A549 (cell line): ENCODE measurements at regions not wholly inside any gene's neighbourhood (a gene's known extent, or its start where the extent isn't known, plus 50 kb on each side); places are given as distances from the start of the nearest gene placed in this dataset.

Experiments
- ATAC-seq, 2 experiments: fragments of 200-7000 bp in 1 of 2; fragments of >200 bp in 1 of 2; cut with Nextera tagmentation in 1 of 2; cut with Tn5 transposase in 1 of 2; 3 replicates each; pipeline versions ENCODE4 v1.8.0 to v1.9.1; 2018 to 2020; ENCODE audit warnings: mild to moderate bottlenecking in 1 of 2, moderate library complexity in 1 of 2
- CTCF ChIA-PET: fragments of 300-600 bp; sonication (Branson Sonifier 250); formaldehyde crosslinking; extraction: SDS; loops from one replicate; lab custom pipeline; 2021; ENCODE audit warnings: antibody characterized with exemption, inconsistent platforms; lab: Yijun Ruan, JAX
- POLR2A ChIA-PET: fragments of 350-600 bp; formaldehyde crosslinking; extraction: SDS; loops from one replicate; lab custom pipeline; 2021; ENCODE audit warnings: antibody characterized with exemption, inconsistent platforms; lab: Yijun Ruan, JAX
- DNase-seq, 2 experiments: peaks; one replicate each; pipeline versions ENCODE4 v3.0.0 to v3.0.0-alpha.2; 2011 to 2016; ENCODE audit warnings: low read depth in 1 of 2, low spot score in 1 of 2
- FAIRE-seq: peaks from 2 replicates; lab custom pipeline; 2011; peaks lifted over from hg19 to GRCh38; lab: Jason Lieb, UNC
- H3K27ac ChIP-seq, 2 experiments: fragments of >200 bp; sonication (Bioruptor Twin); formaldehyde crosslinking; 3 replicates each; pipeline ENCODE4 v1.5.1; 2016 to 2017
- H3K4me1 ChIP-seq: fragments of >200 bp; sonication (Bioruptor Twin); formaldehyde crosslinking; 3 replicates; pipeline ENCODE4 v1.6.1; 2016
- H3K4me2 ChIP-seq: fragments of >200 bp; sonication (Bioruptor Twin); formaldehyde crosslinking; 3 replicates; pipeline ENCODE4 v1.6.1; 2016
- H3K4me3 ChIP-seq: fragments of >200 bp; sonication (Bioruptor Twin); formaldehyde crosslinking; 3 replicates; pipeline ENCODE4 v1.5.1; 2016
- H3K9me3 ChIP-seq: fragments of >200 bp; sonication (Bioruptor Twin); formaldehyde crosslinking; 3 replicates; pipeline ENCODE4 v1.6.1; 2016
- ATOH8 ChIP-seq: fragments of 250-450 bp; sonication (Bioruptor Pico); IDR thresholded peaks from 2 replicates; pipeline ENCODE4 v1.5.0; 2020; ENCODE audit warnings: low read depth, mild to moderate bottlenecking, moderate library complexity
- BCL3 ChIP-seq: fragments of >200 bp; sonication (Bioruptor Twin); formaldehyde crosslinking; IDR thresholded peaks from 3 replicates; pipeline ENCODE4 v1.6.1; 2016
- CEBPB ChIP-seq, 2 experiments: fragments of >200 bp in 1 of 2; sonication (Bioruptor Twin) in 1 of 2; formaldehyde crosslinking in 1 of 2; IDR thresholded peaks; 2 replicates each; pipeline ENCODE4 v1.6.1; 2012 to 2016
- E2F6 ChIP-seq: IDR thresholded peaks from 2 replicates; pipeline ENCODE4 v1.6.1; 2012; ENCODE audit warnings: low read depth, borderline replicate concordance
- EHMT2 ChIP-seq: fragments of 200-600 bp; sonication (generic); IDR thresholded peaks from 2 replicates; pipeline ENCODE4 v1.6.1; 2016; ENCODE audit warnings: antibody characterized with exemption, low read depth, mild to moderate bottlenecking, moderate library complexity
- ELK1 ChIP-seq: fragments of 150-350 bp; IDR thresholded peaks from 2 replicates; pipeline ENCODE4 v1.6.1; 2014; ENCODE audit warnings: low read depth, mild to moderate bottlenecking, low read length
- ESRRA ChIP-seq: fragments of 150-350 bp; IDR thresholded peaks from 2 replicates; pipeline ENCODE4 v1.6.1; 2014; ENCODE audit warnings: mild to moderate bottlenecking, low read length, borderline replicate concordance
- FOXS1 ChIP-seq: fragments of 250-450 bp; sonication (Bioruptor Pico); IDR thresholded peaks from 2 replicates; pipeline ENCODE4 v1.5.0; 2020; ENCODE audit warnings: mild to moderate bottlenecking, moderate library complexity
- HES2 ChIP-seq: fragments of >200 bp; sonication (Bioruptor Twin); formaldehyde crosslinking; IDR thresholded peaks from 2 replicates; pipeline ENCODE4 v1.6.1; 2016
- HOXB5 ChIP-seq: fragments of 250-450 bp; sonication (Bioruptor Pico); IDR thresholded peaks from 2 replicates; pipeline ENCODE4 v1.5.0; 2020; ENCODE audit warnings: mild to moderate bottlenecking, moderate library complexity
- MAFK ChIP-seq: fragments of 450-650 bp; IDR thresholded peaks from 2 replicates; pipeline ENCODE4 v1.6.1; 2014; ENCODE audit not compliant: partially characterized antibody
- MYC ChIP-seq: IDR thresholded peaks from 2 replicates; pipeline ENCODE4 v1.6.1; 2012; ENCODE audit warnings: mild to moderate bottlenecking, inconsistent platforms, low read length, improper control_type of control experiment, borderline replicate concordance
- PHF8 ChIP-seq: fragments of 200-600 bp; sonication (generic); IDR thresholded peaks from 2 replicates; pipeline ENCODE4 v1.6.1; 2016; ENCODE audit warnings: low read depth, mild to moderate bottlenecking, antibody characterized with exemption, moderate library complexity, borderline replicate concordance
- REST ChIP-seq: fragments of 200-600 bp; sonication (generic); IDR thresholded peaks from 2 replicates; pipeline ENCODE4 v1.6.1; 2016; ENCODE audit warnings: antibody characterized with exemption, mild to moderate bottlenecking, moderate library complexity
- TFCP2L1 ChIP-seq: fragments of 250-450 bp; sonication (Bioruptor Pico); IDR thresholded peaks from 2 replicates; pipeline ENCODE4 v1.5.0; 2021; ENCODE audit warnings: mild to moderate bottlenecking
- ZC3H11A ChIP-seq: fragments of 450-650 bp; IDR thresholded peaks from 2 replicates; pipeline ENCODE4 v1.6.1; 2014; ENCODE audit warnings: antibody characterized with exemption, mild to moderate bottlenecking
- WGBS: methylation state at CpG from one replicate; pipeline ENCODE4 v1.1.6; 2017; ENCODE audit errors: missing lambda C conversion rate; 5-methylcytosine and 5-hydroxymethylcytosine counted together

- POLR2A ChIA-PET = no interaction called here
- CTCF ChIA-PET = no interaction called here
- no peaks in the 10 kb centered on the region for H3K9me3 ChIP-seq
- H3K4me2 ChIP-seq = no peak overlapping the region
- DNase-seq = no peak
- FAIRE-seq = no peak
- H3K4me3 ChIP-seq = no peak overlapping the region
- TF ChIP-seq E2F6 (no peak), BCL3 (no peak), EHMT2 (no peak), HOXB5 (CRISPR knock-in tag) (no peak), CEBPB (IDR thresholded peaks at IDR 0.05) (no peak), MAFK (no peak), FOXS1 (no peak)
- ATAC-seq = no peak
- 40% methylated on average over 2 of the region's 2 CpGs for WGBS
- no peak overlapping the region for H3K27ac ChIP-seq
- no peaks in the 10 kb centered on the region for H3K4me1 ChIP-seq
These were observed 306.7 kb downstream of the EPB41L4A start for GRCh38 chr5:112112346-112112745.

GRCh38 chr5:112109331-112110007 lies 309.6 kb downstream of the EPB41L4A start:
- H3K27ac ChIP-seq = no peak overlapping the region
- ChIA-PET CTCF (no interaction called here), POLR2A (no interaction called here)
- no peak overlapping the region for H3K4me3 ChIP-seq
- FAIRE-seq = no peak
- H3K4me2 ChIP-seq = no peak overlapping the region
- peak in 1 of 2 experiments; percentile 9 for DNase-seq
- H3K9me3 ChIP-seq = no peaks in the 10 kb centered on the region
- 25% methylated on average over 4 of the region's 4 CpGs for WGBS
- no peak for ATAC-seq
- TF ChIP-seq PHF8 (no peak), TFCP2L1 (CRISPR knock-in tag) (no peak), ESRRA (no peak), MYC (no peak), REST (no peak), HES2 (no peak), ZC3H11A (no peak), ELK1 (no peak), ATOH8 (CRISPR knock-in tag) (no peak)
- no peaks in the 10 kb centered on the region for H3K4me1 ChIP-seq
